ENCODE measurements at regions not wholly inside any gene's neighbourhood (a gene's known extent, or its start where the extent isn't known, plus 50 kb on each side); places are given as distances from the start of the nearest gene placed in this dataset.

GRCh38 chr2:120463996-120464395 lies 118.1 kb downstream of the INHBB start:
- no peaks in the 10 kb centered on the region for H3K79me2 ChIP-seq (ENCODE audit: insufficient read depth, low read length)
- H4K20me1 ChIP-seq (ENCODE audit: insufficient read depth, low read length): no peaks in the 10 kb centered on the region
- Mint-ChIP-seq H3K36me3 (ENCODE audit: low read depth, unreplicated experiment) (no peaks in the 10 kb centered on the region), H3K4me3 (ENCODE audit: unreplicated experiment) (no peak overlapping the region), H3K27me3 (ENCODE audit: low read depth, unreplicated experiment) (peaks cover 62% of the 10 kb centered on the region), H3K4me1 (ENCODE audit: low read depth, unreplicated experiment) (peaks cover 10% of the 10 kb centered on the region), H3K9me3 (ENCODE audit: unreplicated experiment) (peaks cover 9% of the 10 kb centered on the region), H3K27ac (ENCODE audit: unreplicated experiment) (no peak overlapping the region)
- H3K9me3 ChIP-seq (ENCODE audit: insufficient read depth, low read depth, low read length): no peaks in the 10 kb centered on the region
- no peak overlapping the region for H3K4me3 ChIP-seq (ENCODE audit: insufficient read depth, low read depth, low read length)
- no peak overlapping the region for H2AFZ ChIP-seq (ENCODE audit: low read depth, low read length)
- DNase-seq (ENCODE audit: low read depth): no peak
- no peaks in the 10 kb centered on the region for H3K36me3 ChIP-seq (ENCODE audit: insufficient read depth, low read length)
- H3K27me3 ChIP-seq (ENCODE audit: insufficient read depth, low read length): peaks cover 2% of the 10 kb centered on the region
- FAIRE-seq: no peak
- H3K27ac ChIP-seq (ENCODE audit: low read depth, low read length): no peak overlapping the region
- no peak overlapping the region for H3K9ac ChIP-seq (ENCODE audit: low read length)
- TF ChIP-seq, protein P1, sequence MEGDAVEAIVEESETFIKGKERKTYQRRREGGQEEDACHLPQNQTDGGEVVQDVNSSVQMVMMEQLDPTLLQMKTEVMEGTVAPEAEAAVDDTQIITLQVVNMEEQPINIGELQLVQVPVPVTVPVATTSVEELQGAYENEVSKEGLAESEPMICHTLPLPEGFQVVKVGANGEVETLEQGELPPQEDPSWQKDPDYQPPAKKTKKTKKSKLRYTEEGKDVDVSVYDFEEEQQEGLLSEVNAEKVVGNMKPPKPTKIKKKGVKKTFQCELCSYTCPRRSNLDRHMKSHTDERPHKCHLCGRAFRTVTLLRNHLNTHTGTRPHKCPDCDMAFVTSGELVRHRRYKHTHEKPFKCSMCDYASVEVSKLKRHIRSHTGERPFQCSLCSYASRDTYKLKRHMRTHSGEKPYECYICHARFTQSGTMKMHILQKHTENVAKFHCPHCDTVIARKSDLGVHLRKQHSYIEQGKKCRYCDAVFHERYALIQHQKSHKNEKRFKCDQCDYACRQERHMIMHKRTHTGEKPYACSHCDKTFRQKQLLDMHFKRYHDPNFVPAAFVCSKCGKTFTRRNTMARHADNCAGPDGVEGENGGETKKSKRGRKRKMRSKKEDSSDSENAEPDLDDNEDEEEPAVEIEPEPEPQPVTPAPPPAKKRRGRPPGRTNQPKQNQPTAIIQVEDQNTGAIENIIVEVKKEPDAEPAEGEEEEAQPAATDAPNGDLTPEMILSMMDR (IDR thresholded peaks at IDR 0.05; ENCODE audit: insufficient read depth, low read depth, low read length): no peak
- no peak for TF ChIP-seq EZH2 (IDR thresholded peaks at IDR 0.05; ENCODE audit: insufficient read depth, low read length)
- H3K4me2 ChIP-seq (ENCODE audit: low read length): no peak overlapping the region
- H3K4me1 ChIP-seq (ENCODE audit: insufficient read depth, low read length): peaks cover 7% of the 10 kb centered on the region

GRCh38 chr2:120464448-120464931 lies 118.6 kb downstream of the INHBB start:
- Histone ChIP-seq H3K27me3 (ENCODE audit: insufficient read depth, low read length) (peaks cover 2% of the 10 kb centered on the region), H3K79me2 (ENCODE audit: insufficient read depth, low read length) (no peaks in the 10 kb centered on the region)
- H3K4me3 Mint-ChIP-seq (ENCODE audit: unreplicated experiment): no peak overlapping the region

More at GRCh38 chr2:120464448-120464931, 118.6 kb downstream of the INHBB start:
- TF ChIP-seq EZH2 (IDR thresholded peaks at IDR 0.05; ENCODE audit: insufficient read depth, low read length): no peak
- TF ChIP-seq, protein P1 (IDR thresholded peaks at IDR 0.05; ENCODE audit: insufficient read depth, low read depth, low read length): no peak
- Histone ChIP-seq H3K9me3 (ENCODE audit: insufficient read depth, low read depth, low read length) (no peaks in the 10 kb centered on the region), H3K4me2 (ENCODE audit: low read length) (no peak overlapping the region), H3K36me3 (ENCODE audit: insufficient read depth, low read length) (no peaks in the 10 kb centered on the region), H3K4me3 (ENCODE audit: insufficient read depth, low read depth, low read length) (no peak overlapping the region), H2AFZ (ENCODE audit: low read depth, low read length) (no peak overlapping the region), H3K9ac (ENCODE audit: low read length) (peak overlapping the region; percentile 23), H4K20me1 (ENCODE audit: insufficient read depth, low read length) (no peaks in the 10 kb centered on the region), H3K4me1 (ENCODE audit: insufficient read depth, low read length) (peaks cover 7% of the 10 kb centered on the region), H3K27ac (ENCODE audit: low read depth, low read length) (no peak overlapping the region)
- H3K4me1 Mint-ChIP-seq (ENCODE audit: low read depth, unreplicated experiment): peaks cover 10% of the 10 kb centered on the region
- FAIRE-seq (no peak), DNase-seq (ENCODE audit: low read depth) (no peak)
- peaks cover 6% of the 10 kb centered on the region for H3K9me3 Mint-ChIP-seq (ENCODE audit: unreplicated experiment)
- no peaks in the 10 kb centered on the region for H3K36me3 Mint-ChIP-seq (ENCODE audit: low read depth, unreplicated experiment)
- peaks cover 64% of the 10 kb centered on the region for H3K27me3 Mint-ChIP-seq (ENCODE audit: low read depth, unreplicated experiment)
- no peak overlapping the region for H3K27ac Mint-ChIP-seq (ENCODE audit: unreplicated experiment)

Measured in astrocyte (in vitro differentiated cells and primary cell).